BE2C (cell line): ENCODE measurements at regions not wholly inside any gene's neighbourhood (a gene's known extent, or its start where the extent isn't known, plus 50 kb on each side); places are given as distances from the start of the nearest gene placed in this dataset.

Experiments used
- DNase-seq: peaks from one replicate; pipeline ENCODE4 v3.0.0-alpha.2; 2020
- H3K27me3 ChIP-seq: fragments of 250-450 bp; sonication (Bioruptor Pico); 2 replicates; pipeline ENCODE4 v1.5.1; 2020; ENCODE audit warnings: mild to moderate bottlenecking
- H3K36me3 ChIP-seq: fragments of 250-450 bp; sonication (Bioruptor Pico); 2 replicates; pipeline ENCODE4 v1.5.1; 2020; ENCODE audit warnings: mild to moderate bottlenecking
- H3K4me1 ChIP-seq: fragments of 250-450 bp; sonication (Bioruptor Pico); 2 replicates; pipeline ENCODE4 v1.5.1; 2020
- H3K4me3 ChIP-seq: 2 replicates; pipeline ENCODE4 v1.5.1; 2011; ENCODE audit warnings: low read depth, low read length
- H3K9me3 ChIP-seq: fragments of 250-450 bp; sonication (Bioruptor Pico); 2 replicates; pipeline ENCODE4 v1.5.1; 2020
- CTCF ChIP-seq: IDR thresholded peaks from 2 replicates; pipeline ENCODE4 v1.5.1; 2012; ENCODE audit warnings: mild to moderate bottlenecking, low read depth, low read length

- DNase-seq = no peak
- Histone ChIP-seq H3K4me1 (no peaks in the 10 kb centered on the region), H3K27me3 (no peaks in the 10 kb centered on the region), H3K9me3 (no peaks in the 10 kb centered on the region), H3K4me3 (no peak overlapping the region), H3K36me3 (no peaks in the 10 kb centered on the region)
- no peak for TF ChIP-seq CTCF
Observed at GRCh38 chr18:56412951-56413350, 225.4 kb downstream of the TXNL1 start.

GRCh38 chr18:56409736-56410135, 228.7 kb downstream of the TXNL1 start:
- H3K27me3 ChIP-seq = no peaks in the 10 kb centered on the region
- H3K4me3 ChIP-seq = no peak overlapping the region
- H3K36me3 ChIP-seq = no peaks in the 10 kb centered on the region
- H3K4me1 ChIP-seq = no peaks in the 10 kb centered on the region
- TF ChIP-seq CTCF = no peak
- H3K9me3 ChIP-seq = no peaks in the 10 kb centered on the region
- no peak for DNase-seq

DNA sequence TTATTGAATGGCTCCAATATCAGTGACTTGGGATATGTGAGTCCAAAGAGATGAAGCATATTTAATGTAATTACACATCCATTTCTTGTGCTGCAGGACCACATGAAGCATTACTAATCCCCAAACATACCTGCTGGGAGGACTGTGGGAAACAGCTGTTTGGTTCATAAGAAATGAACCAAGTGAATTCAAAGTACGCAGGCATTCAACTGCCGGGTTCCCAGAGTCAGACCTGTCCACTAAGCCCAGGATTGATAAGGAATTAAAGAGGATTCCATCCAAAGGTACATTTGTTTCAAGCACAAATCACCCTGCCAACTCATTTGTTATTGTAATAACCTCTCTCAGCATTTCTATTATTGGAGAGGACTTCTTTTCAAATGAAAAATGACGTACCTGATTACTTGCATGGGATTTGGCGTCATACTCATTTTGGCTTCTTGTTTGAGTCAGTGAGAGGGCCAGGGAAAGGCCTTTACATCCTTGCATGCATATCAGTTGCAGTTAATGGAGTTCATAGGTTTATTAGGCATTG, 230.7 kb downstream of the TXNL1 start:
- Histone ChIP-seq H3K27me3 (no peaks in the 10 kb centered on the region), H3K36me3 (no peaks in the 10 kb centered on the region), H3K9me3 (no peaks in the 10 kb centered on the region), H3K4me3 (no peak overlapping the region), H3K4me1 (no peaks in the 10 kb centered on the region)
- no peak for DNase-seq
- TF ChIP-seq CTCF = no peak

- H3K36me3 ChIP-seq = no peaks in the 10 kb centered on the region
- no peaks in the 10 kb centered on the region for H3K9me3 ChIP-seq
- no peaks in the 10 kb centered on the region for H3K27me3 ChIP-seq
- TF ChIP-seq CTCF = no peak
- H3K4me3 ChIP-seq = no peak overlapping the region
- no peaks in the 10 kb centered on the region for H3K4me1 ChIP-seq
- DNase-seq = no peak
Observed at GRCh38 chr18:56402872-56403516, 235.4 kb downstream of the TXNL1 start.

- no peak for DNase-seq
- no peaks in the 10 kb centered on the region for H3K36me3 ChIP-seq
- no peak for TF ChIP-seq CTCF
- no peaks in the 10 kb centered on the region for H3K9me3 ChIP-seq
- H3K27me3 ChIP-seq = no peaks in the 10 kb centered on the region
- peaks cover 6% of the 10 kb centered on the region; the same call in 1 of the 2 replicates for H3K4me1 ChIP-seq
- H3K4me3 ChIP-seq = no peak overlapping the region
Observed at GRCh38 chr18:56393870-56394269, 244.5 kb downstream of the TXNL1 start.

GRCh38 chr18:56391931-56392590, 246.3 kb downstream of the TXNL1 start:
- no peak for DNase-seq
- no peak overlapping the region for H3K4me3 ChIP-seq
- H3K36me3 ChIP-seq = no peaks in the 10 kb centered on the region
- H3K4me1 ChIP-seq = peaks cover 6% of the 10 kb centered on the region; the same call in 1 of the 2 replicates
- TF ChIP-seq CTCF = no peak
- no peaks in the 10 kb centered on the region for H3K9me3 ChIP-seq
- H3K27me3 ChIP-seq = no peaks in the 10 kb centered on the region
